Smooth muscle cell (in vitro differentiated cells): ENCODE measurements at regions not wholly inside any gene's neighbourhood (a gene's known extent, or its start where the extent isn't known, plus 50 kb on each side); places are given as distances from the start of the nearest gene placed in this dataset.

ENCODE experiments used
- DNase-seq: peaks from one replicate; lab custom pipeline; 2025; ENCODE audit not compliant: unreplicated experiment; lab: John Stamatoyannopoulos, UW
- H2AFZ ChIP-seq: fragments of 200-600 bp; sonication (generic); 2 replicates; pipeline ENCODE4 v1.6.0; 2016; ENCODE audit warnings: antibody characterized with exemption, low read depth, mild to moderate bottlenecking
- H3F3A ChIP-seq: fragments of 200-600 bp; sonication (generic); 2 replicates; pipeline ENCODE4 v1.6.0; 2017; ENCODE audit warnings: antibody characterized with exemption, low read depth
- H3K27ac ChIP-seq: fragments of 200-600 bp; sonication (generic); 2 replicates; pipeline ENCODE4 v1.5.1; 2016; ENCODE audit warnings: low read depth, mild to moderate bottlenecking
- H3K27me3 ChIP-seq: fragments of 200-600 bp; sonication (generic); 2 replicates; pipeline ENCODE4 v1.6.1; 2016; ENCODE audit warnings: low read depth, mild to moderate bottlenecking
- H3K36me3 ChIP-seq: fragments of 200-600 bp; sonication (generic); 2 replicates; pipeline ENCODE4 v1.5.1; 2016; ENCODE audit warnings: low read depth
- H3K4me1 ChIP-seq: fragments of 200-600 bp; sonication (generic); 2 replicates; pipeline ENCODE4 v1.5.1; 2016; ENCODE audit warnings: low read depth
- H3K4me2 ChIP-seq: fragments of 200-600 bp; sonication (generic); 2 replicates; pipeline ENCODE4 v1.6.0; 2016; ENCODE audit warnings: mild to moderate bottlenecking
- H3K4me3 ChIP-seq: fragments of 200-600 bp; sonication (generic); 2 replicates; pipeline ENCODE4 v1.5.1; 2016; ENCODE audit warnings: mild to moderate bottlenecking
- H3K79me2 ChIP-seq: fragments of 200-600 bp; sonication (generic); 2 replicates; pipeline ENCODE4 v1.6.0; 2016; ENCODE audit warnings: low read depth, mild to moderate bottlenecking
- H3K9ac ChIP-seq: fragments of 200-600 bp; sonication (generic); 2 replicates; pipeline ENCODE4 v1.6.0; 2016; ENCODE audit warnings: low read depth
- H3K9me3 ChIP-seq: fragments of 200-600 bp; sonication (generic); replicated peaks from 2 replicates; pipeline ENCODE4 v1.5.1; 2016; ENCODE audit warnings: low read depth
- H4K20me1 ChIP-seq: fragments of 200-600 bp; sonication (generic); 2 replicates; pipeline ENCODE4 v1.6.0; 2016; ENCODE audit warnings: low read depth
- WGBS: methylation state at CpG from one replicate; pipeline ENCODE4 v1.1.7; 2016; ENCODE audit warnings: low lambda C conversion rate; 5-methylcytosine and 5-hydroxymethylcytosine counted together
- TF ChIP-seq, protein P1 (sequence below): fragments of 200-600 bp; sonication (generic); IDR thresholded peaks from 2 replicates; pipeline ENCODE4 v1.5.1; 2017; ENCODE audit warnings: borderline replicate concordance, mild to moderate bottlenecking, antibody characterized with exemption; ENCODE audit not compliant: insufficient read depth, poor library complexity, severe bottlenecking

DNA sequence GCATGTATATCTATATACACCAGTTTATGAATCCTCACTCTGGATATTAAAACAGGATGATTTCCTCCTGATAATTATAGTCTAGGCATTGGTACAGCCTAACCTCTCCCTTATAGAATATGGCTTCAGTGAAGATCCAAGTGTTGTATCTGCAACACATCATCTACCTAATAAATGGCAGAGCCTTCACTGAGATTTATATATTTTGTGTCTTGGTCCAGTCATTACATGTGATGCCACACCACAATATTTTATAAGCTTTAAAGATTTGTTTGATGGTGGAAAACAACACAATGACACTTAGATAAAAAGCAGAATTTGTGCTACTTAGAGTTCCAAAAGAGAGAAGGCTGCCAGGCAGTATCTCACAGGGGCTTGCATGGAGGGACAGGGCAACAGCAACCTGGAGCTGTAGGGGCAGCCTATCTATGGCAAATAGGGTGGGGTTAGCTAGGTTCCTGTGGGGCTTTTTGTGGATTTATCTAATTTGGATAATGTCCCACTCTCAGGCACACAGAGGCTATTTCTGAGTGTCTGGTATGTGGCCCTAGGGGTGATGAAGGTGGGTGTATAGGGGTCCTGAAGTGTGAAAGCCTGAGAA, 1736.7 kb upstream of the PRR20A start:
- H2AFZ ChIP-seq = no peak overlapping the region
- no peaks in the 10 kb centered on the region for H4K20me1 ChIP-seq
- no peaks in the 10 kb centered on the region for H3F3A ChIP-seq
- TF ChIP-seq, protein P1, sequence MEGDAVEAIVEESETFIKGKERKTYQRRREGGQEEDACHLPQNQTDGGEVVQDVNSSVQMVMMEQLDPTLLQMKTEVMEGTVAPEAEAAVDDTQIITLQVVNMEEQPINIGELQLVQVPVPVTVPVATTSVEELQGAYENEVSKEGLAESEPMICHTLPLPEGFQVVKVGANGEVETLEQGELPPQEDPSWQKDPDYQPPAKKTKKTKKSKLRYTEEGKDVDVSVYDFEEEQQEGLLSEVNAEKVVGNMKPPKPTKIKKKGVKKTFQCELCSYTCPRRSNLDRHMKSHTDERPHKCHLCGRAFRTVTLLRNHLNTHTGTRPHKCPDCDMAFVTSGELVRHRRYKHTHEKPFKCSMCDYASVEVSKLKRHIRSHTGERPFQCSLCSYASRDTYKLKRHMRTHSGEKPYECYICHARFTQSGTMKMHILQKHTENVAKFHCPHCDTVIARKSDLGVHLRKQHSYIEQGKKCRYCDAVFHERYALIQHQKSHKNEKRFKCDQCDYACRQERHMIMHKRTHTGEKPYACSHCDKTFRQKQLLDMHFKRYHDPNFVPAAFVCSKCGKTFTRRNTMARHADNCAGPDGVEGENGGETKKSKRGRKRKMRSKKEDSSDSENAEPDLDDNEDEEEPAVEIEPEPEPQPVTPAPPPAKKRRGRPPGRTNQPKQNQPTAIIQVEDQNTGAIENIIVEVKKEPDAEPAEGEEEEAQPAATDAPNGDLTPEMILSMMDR = no peak
- H3K4me1 ChIP-seq = no peaks in the 10 kb centered on the region
- no peak overlapping the region for H3K4me2 ChIP-seq
- H3K9ac ChIP-seq = no peak overlapping the region
- H3K27me3 ChIP-seq = no peaks in the 10 kb centered on the region
- H3K36me3 ChIP-seq = no peaks in the 10 kb centered on the region
- no peak overlapping the region for H3K27ac ChIP-seq
- H3K4me3 ChIP-seq = no peak overlapping the region
- DNase-seq = no peak
- H3K79me2 ChIP-seq = no peaks in the 10 kb centered on the region
- no peaks in the 10 kb centered on the region for H3K9me3 ChIP-seq

DNA sequence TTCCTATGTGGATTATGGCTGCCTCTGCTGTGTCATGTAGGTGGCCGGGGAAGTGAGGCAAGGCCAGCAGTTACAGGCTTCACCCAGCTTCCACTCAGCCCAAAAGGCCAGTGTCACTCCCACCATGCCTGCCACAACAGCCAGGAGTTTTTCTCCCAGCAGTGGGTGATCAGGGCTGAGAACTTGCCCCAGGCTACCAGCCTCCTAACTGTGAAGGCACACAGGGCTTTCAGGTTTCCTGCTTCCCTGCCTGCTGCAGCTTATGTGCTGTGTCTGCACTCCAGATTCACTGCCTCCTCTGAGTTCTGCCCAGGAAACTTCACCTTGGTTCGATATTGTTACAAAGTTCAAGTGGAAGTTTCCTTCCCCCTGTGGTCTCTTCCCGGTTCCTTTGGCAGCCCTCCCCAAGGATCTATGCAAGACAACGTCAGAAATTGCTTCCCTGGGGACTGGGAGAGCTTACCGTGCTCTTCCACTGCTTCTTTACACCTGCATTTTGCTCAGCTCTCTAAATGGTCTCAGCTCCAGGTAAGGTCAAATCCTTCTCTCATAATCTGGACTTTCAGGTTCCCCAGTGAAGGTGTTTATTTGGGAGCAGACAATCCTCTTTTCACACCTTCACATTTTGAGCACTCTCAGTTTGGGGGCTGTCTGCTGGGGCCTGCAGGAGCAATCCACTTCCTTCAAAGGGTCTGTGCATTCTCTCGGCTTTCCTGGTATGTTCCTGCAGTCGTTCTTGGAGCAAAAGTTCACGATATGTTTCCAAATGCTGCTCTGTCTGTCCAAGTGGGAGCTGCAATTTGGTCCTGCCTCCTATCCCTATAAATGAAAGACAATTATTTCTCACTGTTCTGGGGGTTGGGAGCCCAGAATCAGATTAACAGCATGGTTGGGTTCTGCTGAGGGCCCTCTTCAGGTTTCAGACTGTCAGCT, 1730.1 kb upstream of the PRR20A start:
- 73% methylated on average over 8 of the region's 8 CpGs for WGBS
- no peaks in the 10 kb centered on the region for H3K79me2 ChIP-seq

DNA sequence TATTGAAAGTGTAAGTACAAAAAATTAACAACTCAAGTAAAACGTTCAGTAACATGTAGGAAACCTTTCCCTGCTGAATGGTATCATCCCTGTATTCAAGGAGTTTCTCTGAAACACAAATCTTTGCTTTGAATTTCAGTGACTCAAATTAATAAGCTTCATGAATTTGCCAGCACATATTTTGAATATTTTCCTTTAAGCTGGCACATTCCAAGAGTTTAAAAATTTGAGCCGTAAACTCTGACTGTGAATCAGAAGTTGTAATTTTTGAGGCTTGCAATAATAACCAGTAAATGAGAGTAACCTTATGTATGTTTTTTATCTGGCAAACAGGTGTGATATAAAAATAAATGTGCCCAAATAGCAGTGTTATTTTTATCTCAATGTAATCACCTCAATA, 1722.6 kb upstream of the PRR20A start:
- 44% methylated on average over 2 of the region's 2 CpGs for WGBS
- TF ChIP-seq, protein P1 = no peak
- Histone ChIP-seq H2AFZ (no peak overlapping the region), H3K27me3 (no peaks in the 10 kb centered on the region), H3K36me3 (no peaks in the 10 kb centered on the region), H4K20me1 (no peaks in the 10 kb centered on the region), H3K4me3 (no peak overlapping the region), H3K9ac (no peak overlapping the region), H3K79me2 (no peaks in the 10 kb centered on the region), H3K27ac (no peak overlapping the region), H3F3A (no peaks in the 10 kb centered on the region), H3K4me1 (no peaks in the 10 kb centered on the region), H3K4me2 (peak overlapping the region; percentile 64), H3K9me3 (no peaks in the 10 kb centered on the region)
- no peak for DNase-seq

More for the DNA sequence above, 1730.1 kb upstream of the PRR20A start:
- Histone ChIP-seq H3K27me3 (no peaks in the 10 kb centered on the region), H3K36me3 (no peaks in the 10 kb centered on the region), H3K4me3 (no peak overlapping the region), H3F3A (no peaks in the 10 kb centered on the region), H3K27ac (no peak overlapping the region), H3K4me1 (no peaks in the 10 kb centered on the region), H3K4me2 (no peak overlapping the region), H2AFZ (no peak overlapping the region), H3K9me3 (no peaks in the 10 kb centered on the region), H3K9ac (no peak overlapping the region), H4K20me1 (no peaks in the 10 kb centered on the region)
- TF ChIP-seq, protein P1 = no peak
- no peak for DNase-seq
